A549 (cell line): ENCODE measurements at regions not wholly inside any gene's neighbourhood (a gene's known extent, or its start where the extent isn't known, plus 50 kb on each side); places are given as distances from the start of the nearest gene placed in this dataset.

Experiments used
- ATAC-seq, 2 experiments: fragments of 200-7000 bp in 1 of 2; fragments of >200 bp in 1 of 2; cut with Nextera tagmentation in 1 of 2; cut with Tn5 transposase in 1 of 2; 3 replicates each; pipeline versions ENCODE4 v1.8.0 to v1.9.1; 2018 to 2020; ENCODE audit warnings: mild to moderate bottlenecking in 1 of 2, moderate library complexity in 1 of 2
- CTCF ChIA-PET: fragments of 300-600 bp; sonication (Branson Sonifier 250); formaldehyde crosslinking; extraction: SDS; loops from one replicate; lab custom pipeline; 2021; ENCODE audit warnings: antibody characterized with exemption, inconsistent platforms; lab: Yijun Ruan, JAX
- POLR2A ChIA-PET: fragments of 350-600 bp; formaldehyde crosslinking; extraction: SDS; loops from one replicate; lab custom pipeline; 2021; ENCODE audit warnings: antibody characterized with exemption, inconsistent platforms; lab: Yijun Ruan, JAX
- DNase-seq, 2 experiments: peaks; one replicate each; pipeline versions ENCODE4 v3.0.0 to v3.0.0-alpha.2; 2011 to 2016; ENCODE audit warnings: low read depth in 1 of 2, low spot score in 1 of 2
- FAIRE-seq: peaks from 2 replicates; lab custom pipeline; 2011; peaks lifted over from hg19 to GRCh38; lab: Jason Lieb, UNC
- H3K27ac ChIP-seq, 2 experiments: fragments of >200 bp; sonication (Bioruptor Twin); formaldehyde crosslinking; 3 replicates each; pipeline ENCODE4 v1.5.1; 2016 to 2017
- H3K4me1 ChIP-seq: fragments of >200 bp; sonication (Bioruptor Twin); formaldehyde crosslinking; 3 replicates; pipeline ENCODE4 v1.6.1; 2016
- H3K4me2 ChIP-seq: fragments of >200 bp; sonication (Bioruptor Twin); formaldehyde crosslinking; 3 replicates; pipeline ENCODE4 v1.6.1; 2016
- H3K4me3 ChIP-seq: fragments of >200 bp; sonication (Bioruptor Twin); formaldehyde crosslinking; 3 replicates; pipeline ENCODE4 v1.5.1; 2016
- H3K9me3 ChIP-seq: fragments of >200 bp; sonication (Bioruptor Twin); formaldehyde crosslinking; 3 replicates; pipeline ENCODE4 v1.6.1; 2016
- CBX2 ChIP-seq: fragments of 200-600 bp; sonication (generic); IDR thresholded peaks from 2 replicates; pipeline ENCODE4 v1.6.1; 2016; ENCODE audit warnings: low read depth, mild to moderate bottlenecking, borderline replicate concordance
- CHD2 ChIP-seq: fragments of 150-350 bp; IDR thresholded peaks from 2 replicates; pipeline ENCODE4 v1.6.1; 2014; ENCODE audit warnings: low read length; ENCODE audit not compliant: partially characterized antibody
- E2F6 ChIP-seq: IDR thresholded peaks from 2 replicates; pipeline ENCODE4 v1.6.1; 2012; ENCODE audit warnings: low read depth, borderline replicate concordance
- ESRRA ChIP-seq: fragments of 150-350 bp; IDR thresholded peaks from 2 replicates; pipeline ENCODE4 v1.6.1; 2014; ENCODE audit warnings: mild to moderate bottlenecking, low read length, borderline replicate concordance
- FOSB ChIP-seq: fragments of 250-450 bp; sonication (Bioruptor Pico); IDR thresholded peaks from 2 replicates; pipeline ENCODE4 v1.5.0; 2020; ENCODE audit warnings: mild to moderate bottlenecking, moderate library complexity
- HDAC2 ChIP-seq: fragments of 200-600 bp; sonication (generic); IDR thresholded peaks from 2 replicates; pipeline ENCODE4 v1.6.1; 2016
- HMGXB4 ChIP-seq: fragments of 250-450 bp; sonication (Bioruptor Pico); IDR thresholded peaks from 2 replicates; pipeline ENCODE4 v1.5.0; 2021; ENCODE audit warnings: mild to moderate bottlenecking, moderate library complexity, borderline replicate concordance
- HOXA7 ChIP-seq: fragments of 250-450 bp; sonication (Bioruptor Pico); IDR thresholded peaks from 2 replicates; pipeline ENCODE4 v1.5.0; 2020; ENCODE audit warnings: mild to moderate bottlenecking, moderate library complexity
- HOXB13 ChIP-seq: fragments of 250-450 bp; sonication (Bioruptor Pico); IDR thresholded peaks from 2 replicates; pipeline ENCODE4 v1.5.0; 2020; ENCODE audit warnings: low read depth, mild to moderate bottlenecking, moderate library complexity
- JUN ChIP-seq, 2 experiments: fragments of >200 bp; sonication (Bioruptor Twin); formaldehyde crosslinking; IDR thresholded peaks; 2 replicates in 1 of 2; 3 replicates in 1 of 2; pipeline ENCODE4 v1.6.1; 2016 to 2017
- JUNB ChIP-seq: fragments of >200 bp; sonication (Bioruptor Twin); formaldehyde crosslinking; IDR thresholded peaks from 2 replicates; pipeline ENCODE4 v1.6.1; 2016
- KDM1A ChIP-seq: fragments of 200-600 bp; sonication (generic); IDR thresholded peaks from 2 replicates; pipeline ENCODE4 v1.6.1; 2016; ENCODE audit warnings: low read depth, mild to moderate bottlenecking
- KDM5A ChIP-seq: fragments of 200-600 bp; sonication (generic); IDR thresholded peaks from 2 replicates; pipeline ENCODE4 v1.6.1; 2016; ENCODE audit warnings: antibody characterized with exemption, mild to moderate bottlenecking
- MAX ChIP-seq: IDR thresholded peaks from 2 replicates; pipeline ENCODE4 v1.6.1; 2012
- PBX3 ChIP-seq: IDR thresholded peaks from 2 replicates; pipeline ENCODE4 v1.6.1; 2012
- PHF8 ChIP-seq: fragments of 200-600 bp; sonication (generic); IDR thresholded peaks from 2 replicates; pipeline ENCODE4 v1.6.1; 2016; ENCODE audit warnings: low read depth, mild to moderate bottlenecking, antibody characterized with exemption, moderate library complexity, borderline replicate concordance
- POLR2A ChIP-seq: IDR thresholded peaks from 2 replicates; pipeline ENCODE4 v1.6.1; 2012; ENCODE audit warnings: mild to moderate bottlenecking, low read length
- RAD21 ChIP-seq, 2 experiments: fragments of >200 bp in 1 of 2; sonication (Bioruptor Twin) in 1 of 2; formaldehyde crosslinking in 1 of 2; IDR thresholded peaks in 1 of 2; conservative IDR thresholded peaks in 1 of 2; 2 replicates in 1 of 2; 3 replicates in 1 of 2; pipeline ENCODE4 v1.6.1; 2012 to 2018; ENCODE audit warnings: inconsistent platforms in 1 of 2
- RARB ChIP-seq: fragments of 250-450 bp; sonication (Bioruptor Pico); IDR thresholded peaks from 2 replicates; pipeline ENCODE4 v1.8.0; 2021; ENCODE audit warnings: mild to moderate bottlenecking, moderate library complexity
- RNF2 ChIP-seq: fragments of 200-600 bp; sonication (generic); IDR thresholded peaks from 2 replicates; pipeline ENCODE4 v1.6.1; 2016; ENCODE audit warnings: low read depth, mild to moderate bottlenecking, antibody characterized with exemption, moderate library complexity, borderline replicate concordance
- SREBF2 ChIP-seq: fragments of 450-650 bp; IDR thresholded peaks from 2 replicates; pipeline ENCODE4 v1.6.1; 2014; ENCODE audit warnings: mild to moderate bottlenecking, moderate library complexity
- ZSCAN20 ChIP-seq: fragments of 250-450 bp; sonication (Bioruptor Pico); IDR thresholded peaks from 2 replicates; pipeline ENCODE4 v1.8.0; 2022; ENCODE audit warnings: mild to moderate bottlenecking, moderate library complexity
- WGBS: methylation state at CpG from one replicate; pipeline ENCODE4 v1.1.6; 2017; ENCODE audit errors: missing lambda C conversion rate; 5-methylcytosine and 5-hydroxymethylcytosine counted together
- TF ChIP-seq, protein P1 (sequence below): fragments of 150-350 bp; IDR thresholded peaks from 2 replicates; pipeline ENCODE4 v1.6.1; 2014; ENCODE audit warnings: low read depth, mild to moderate bottlenecking, low read length
- TF ChIP-seq, protein P2 (sequence below): fragments of 450-650 bp; IDR thresholded peaks from 2 replicates; pipeline ENCODE4 v1.6.1; 2014; ENCODE audit warnings: antibody characterized with exemption

DNA sequence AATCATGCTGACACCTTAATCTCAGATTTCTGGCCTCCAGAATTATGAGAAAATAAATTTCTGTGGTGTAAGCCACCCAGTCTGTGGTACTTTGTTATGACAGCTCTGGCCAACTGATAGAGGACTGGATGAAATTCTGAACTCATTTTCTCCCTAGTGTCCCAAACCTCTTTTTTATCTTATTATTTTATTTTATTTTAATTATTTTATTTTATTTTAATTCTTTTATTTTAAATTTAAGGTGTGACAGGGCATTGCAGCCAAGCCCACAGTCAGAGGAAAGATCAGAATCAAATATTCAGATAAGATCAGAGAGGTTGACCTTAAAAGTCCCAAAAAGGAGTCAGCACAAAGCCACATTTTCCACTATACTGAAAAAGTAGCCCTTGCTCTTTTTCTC is 228.1 kb downstream of the TFEC start:
- Histone ChIP-seq H3K4me3 (no peak overlapping the region), H3K27ac (no peak overlapping the region), H3K4me1 (no peaks in the 10 kb centered on the region), H3K4me2 (no peak overlapping the region), H3K9me3 (no peaks in the 10 kb centered on the region)
- ChIA-PET CTCF (no interaction called here), POLR2A (no interaction called here)
- TF ChIP-seq ZSCAN20 (CRISPR knock-in tag) (no peak), RAD21 (conservative IDR thresholded peaks at IDR 0.05 in 1 of 2, IDR thresholded peaks at IDR 0.05 in 1 of 2) (no peak), RNF2 (no peak), RARB (CRISPR knock-in tag) (no peak), JUN (IDR thresholded peaks at IDR 0.05) (no peak)
- no peak for FAIRE-seq
- DNase-seq, result no peak
- no peak for ATAC-seq

DNA sequence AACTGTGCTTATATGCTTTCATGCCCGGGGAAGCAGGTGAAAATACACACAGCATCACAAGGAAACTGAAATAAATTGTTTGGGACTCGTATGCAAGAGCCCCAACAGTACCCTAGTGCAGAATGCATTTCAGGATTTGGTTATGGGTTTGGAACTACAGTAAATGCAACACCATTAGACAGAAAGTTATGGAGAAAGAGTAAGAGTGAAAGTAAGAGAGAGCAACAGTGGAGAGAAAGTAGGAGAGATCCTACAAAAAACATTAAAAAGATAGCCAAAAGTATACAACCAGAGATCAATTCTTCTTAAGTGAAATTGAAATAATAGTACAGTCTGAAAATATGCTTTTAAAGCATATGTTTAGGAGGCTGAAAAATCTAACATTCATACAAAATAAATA is 231.1 kb downstream of the TFEC start:
- FAIRE-seq (no peak), DNase-seq (no peak)
- H3K4me2 ChIP-seq, result no peak overlapping the region
- H3K9me3 ChIP-seq, result no peaks in the 10 kb centered on the region
- ChIA-PET CTCF (no interaction called here), POLR2A (no interaction called here)
- 7% methylated on average over 2 of the region's 2 CpGs for WGBS
- TF ChIP-seq, protein P1, sequence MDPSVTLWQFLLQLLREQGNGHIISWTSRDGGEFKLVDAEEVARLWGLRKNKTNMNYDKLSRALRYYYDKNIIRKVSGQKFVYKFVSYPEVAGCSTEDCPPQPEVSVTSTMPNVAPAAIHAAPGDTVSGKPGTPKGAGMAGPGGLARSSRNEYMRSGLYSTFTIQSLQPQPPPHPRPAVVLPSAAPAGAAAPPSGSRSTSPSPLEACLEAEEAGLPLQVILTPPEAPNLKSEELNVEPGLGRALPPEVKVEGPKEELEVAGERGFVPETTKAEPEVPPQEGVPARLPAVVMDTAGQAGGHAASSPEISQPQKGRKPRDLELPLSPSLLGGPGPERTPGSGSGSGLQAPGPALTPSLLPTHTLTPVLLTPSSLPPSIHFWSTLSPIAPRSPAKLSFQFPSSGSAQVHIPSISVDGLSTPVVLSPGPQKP, result no peak
- TF ChIP-seq MAX (no peak), HDAC2 (no peak), CHD2 (no peak), POLR2A (no peak), SREBF2 (no peak), JUNB (no peak), PHF8 (no peak), FOSB (CRISPR knock-in tag) (no peak), KDM5A (no peak), ESRRA (no peak), HMGXB4 (CRISPR knock-in tag) (no peak), HOXA7 (CRISPR knock-in tag) (no peak), PBX3 (no peak), KDM1A (no peak), E2F6 (no peak), HOXB13 (CRISPR knock-in tag) (no peak), CBX2 (no peak)
- TF ChIP-seq, protein P2, sequence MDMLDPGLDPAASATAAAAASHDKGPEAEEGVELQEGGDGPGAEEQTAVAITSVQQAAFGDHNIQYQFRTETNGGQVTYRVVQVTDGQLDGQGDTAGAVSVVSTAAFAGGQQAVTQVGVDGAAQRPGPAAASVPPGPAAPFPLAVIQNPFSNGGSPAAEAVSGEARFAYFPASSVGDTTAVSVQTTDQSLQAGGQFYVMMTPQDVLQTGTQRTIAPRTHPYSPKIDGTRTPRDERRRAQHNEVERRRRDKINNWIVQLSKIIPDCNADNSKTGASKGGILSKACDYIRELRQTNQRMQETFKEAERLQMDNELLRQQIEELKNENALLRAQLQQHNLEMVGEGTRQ, result no peak
- TF ChIP-seq, all 56 proteins: peak for 0
- ATAC-seq, result no peak
- H3K27ac ChIP-seq, result no peak overlapping the region
- H3K4me1 ChIP-seq, result no peaks in the 10 kb centered on the region
- no peak overlapping the region for H3K4me3 ChIP-seq
